Stomach (tissue), 8 donors: ENCODE measurements at regions not wholly inside any gene's neighbourhood (a gene's known extent, or its start where the extent isn't known, plus 50 kb on each side); places are given as distances from the start of the nearest gene placed in this dataset.

Experiments
- DNase-seq, 2 donors: peaks; one replicate each; pipeline versions ENCODE4 v3.0.0 to v3.0.0-alpha.2; 2013 to 2019
- H3K27ac ChIP-seq, 5 donors: fragments of 200-600 bp in 4 of 5; sonication (generic) in 4 of 5; one replicate each; pipeline ENCODE4 v1.5.1; 2013 to 2019; ENCODE audit warnings: mild to moderate bottlenecking in 1 of 5, moderate library complexity in 1 of 5
- H3K27me3 ChIP-seq, 3 donors: fragments of 200-600 bp; sonication (generic); one replicate each; pipeline ENCODE4 v1.5.1; 2017 to 2019; ENCODE audit warnings: mixed run types in 1 of 3
- H3K36me3 ChIP-seq, 4 donors: fragments of 200-600 bp; sonication (generic); 1 replicate in 3 of 4; 2 replicates in 1 of 4; pipeline ENCODE4 v1.5.1; 2016 to 2019
- H3K4me1 ChIP-seq, 4 donors: fragments of 200-600 bp; sonication (generic); one replicate each; pipeline ENCODE4 v1.5.1; 2016 to 2019
- H3K4me3 ChIP-seq, 4 donors: fragments of 200-600 bp; sonication (generic) in 3 of 4; one replicate each; pipeline ENCODE4 v1.5.1; 2016 to 2019; ENCODE audit warnings: mild to moderate bottlenecking in 1 of 4
- H3K9me3 ChIP-seq, 4 donors: fragments of 200-600 bp; sonication (generic); one replicate each; pipeline ENCODE4 v1.5.1; 2016 to 2019
- CTCF ChIP-seq, 7 experiments: fragments of 450-650 bp in 4 of 7; fragments of 200-600 bp in 3 of 7; sonication (generic) in 3 of 7; IDR thresholded peaks; one replicate each; pipeline ENCODE4 v1.5.1; 2016 to 2019; ENCODE audit warnings: antibody characterized with exemption in 7 of 7, control low read depth in 2 of 7, mild to moderate bottlenecking in 1 of 7
- EP300 ChIP-seq: sonication (generic); formaldehyde crosslinking; IDR thresholded peaks from one replicate; pipeline ENCODE4 v1.6.1; 2017; ENCODE audit warnings: antibody characterized with exemption
- POLR2A ChIP-seq, 4 donors: fragments of 450-650 bp; IDR thresholded peaks; one replicate each; pipeline ENCODE4 v1.6.1; 2016; ENCODE audit warnings: antibody characterized with exemption in 4 of 4, control low read depth in 2 of 4, mild to moderate bottlenecking in 1 of 4, moderate library complexity in 1 of 4
- POLR2AphosphoS5 ChIP-seq, 3 donors: sonication (generic); formaldehyde crosslinking; IDR thresholded peaks; one replicate each; pipeline ENCODE4 v1.6.1; 2016; ENCODE audit warnings: antibody characterized with exemption in 3 of 3
- WGBS, 5 donors: extraction: QIAGEN DNeasy Blood & Tissue Kit in 3 of 5; methylation state at CpG; one replicate each; pipeline versions ENCODE4 v1.1.5 to v1.1.7; 2013 to 2018; 5-methylcytosine and 5-hydroxymethylcytosine counted together
- intact Hi-C: fragments of 100-400 bp; cut with DNase I; formaldehyde crosslinking; loops from one replicate; pipeline ENCODE4 v1.15.1; 2023; ENCODE audit warnings: low total_unique reads
- donor health status: healthy with polysubstance abuse.
- donor health status: Bipolar disorder and iron deficiency.
- donor health status: healthy.

DNA sequence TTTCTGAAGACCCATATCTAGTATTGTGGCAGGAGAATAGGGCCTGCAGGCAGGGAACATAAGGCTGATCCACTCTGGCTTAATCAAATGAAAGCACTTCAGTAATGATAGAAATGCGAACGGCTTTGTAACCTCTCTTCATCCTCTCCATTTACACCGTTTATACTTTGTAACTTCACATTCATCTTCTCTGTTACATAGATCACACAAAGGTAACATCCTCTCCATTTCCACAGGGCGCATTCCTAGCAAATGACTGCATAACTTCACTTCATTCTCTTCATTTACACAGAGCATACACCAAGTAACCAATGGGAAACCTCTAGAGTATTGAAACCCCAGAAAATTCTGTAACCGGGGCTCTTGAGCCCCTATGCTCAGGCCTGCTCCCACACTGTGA lies 65.5 kb upstream of the SLC34A2 start:
- Histone ChIP-seq H3K36me3 (no peaks in the 10 kb centered on the region), H3K9me3 (no peaks in the 10 kb centered on the region), H3K27me3 (no peaks in the 10 kb centered on the region), H3K27ac (no peak overlapping the region), H3K4me1 (no peaks in the 10 kb centered on the region), H3K4me3 (no peak overlapping the region)
- DNase-seq, result no peak
- WGBS, 5 donors, result 76 to 85% (median 83%) methylated on average over 5 of the region's 5 CpGs
- TF ChIP-seq EP300 (no peak), POLR2A (IDR thresholded peaks at IDR 0.05) (no peak), POLR2AphosphoS5 (IDR thresholded peaks at IDR 0.05) (no peak), CTCF (IDR thresholded peaks at IDR 0.05) (no peak)
- intact Hi-C loops, result no loop called here

DNA sequence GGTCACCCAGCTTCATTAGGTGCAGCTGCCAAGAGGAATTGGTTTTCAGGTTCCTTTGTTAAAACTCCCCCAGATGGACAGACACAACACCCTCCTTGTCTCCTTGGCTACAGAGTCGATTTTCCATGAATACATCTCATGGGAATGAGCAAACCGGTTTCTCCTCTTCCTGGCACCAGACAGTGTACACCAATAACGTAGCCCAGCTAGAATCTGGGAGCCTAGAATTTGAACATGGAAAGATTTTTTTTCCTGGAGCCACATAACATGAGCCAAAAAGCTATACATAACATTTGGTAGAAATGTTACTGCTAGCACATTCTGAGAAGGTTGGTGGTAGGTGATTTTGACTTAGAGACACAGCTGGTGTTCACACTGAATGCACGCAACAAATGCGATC lies 62.9 kb upstream of the SLC34A2 start:
- intact Hi-C loops, result no loop called here
- no peak for DNase-seq
- peaks cover 5 to 20% (median 13%) of the 10 kb centered on the region in 4 donors for H3K9me3 ChIP-seq
- H3K36me3 ChIP-seq, result no peaks in the 10 kb centered on the region
- no peak for TF ChIP-seq EP300
- TF ChIP-seq CTCF (IDR thresholded peaks at IDR 0.05), result no peak
- no peak for TF ChIP-seq POLR2A (IDR thresholded peaks at IDR 0.05)
- TF ChIP-seq POLR2AphosphoS5 (IDR thresholded peaks at IDR 0.05), result no peak
- 55 to 68% (median 56%) methylated on average over 5 of the region's 5 CpGs for WGBS, 5 donors
- H3K4me1 ChIP-seq, result no peaks in the 10 kb centered on the region
- H3K27me3 ChIP-seq, result no peaks in the 10 kb centered on the region
- H3K27ac ChIP-seq, result no peak overlapping the region
- H3K4me3 ChIP-seq, result no peak overlapping the region
